ENCODE measurements at regions not wholly inside any gene's neighbourhood (a gene's known extent, or its start where the extent isn't known, plus 50 kb on each side); places are given as distances from the start of the nearest gene placed in this dataset.

GRCh38 chr21:41561701-41562100 lies 53.7 kb upstream of the TMPRSS2 start:
- Histone ChIP-seq H3K36me3 (replicated peaks in 1 of 2; ENCODE audit: control extremely low read depth in 1 of 2, control insufficient read depth in 1 of 2, extremely low read depth in 1 of 2, insufficient read depth in 2 of 2, low read length in 1 of 2) (no peaks in the 10 kb centered on the region), H3K79me2 (ENCODE audit: control insufficient read depth, insufficient read depth, low read length) (no peaks in the 10 kb centered on the region), H3K4me1 (ENCODE audit: control insufficient read depth in 2 of 2, insufficient read depth in 2 of 2, low read length in 2 of 2) (no peaks in the 10 kb centered on the region), H3K27me3 (replicated peaks in 1 of 4; ENCODE audit: control extremely low read depth in 1 of 4, control insufficient read depth in 3 of 4, insufficient read depth in 4 of 4, low read length in 3 of 4) (peaks cover 0 to 10% (median 2%) of the 10 kb centered on the region in 4 experiments), H3K27ac (ENCODE audit: low read length in 2 of 2) (no peak overlapping the region), H2AFZ (ENCODE audit: insufficient read depth, low read depth, low read length, poor library complexity, severe bottlenecking) (no peak overlapping the region), H3K4me2 (replicated peaks; ENCODE audit: low read depth, low read length, poor library complexity, severe bottlenecking) (no peak overlapping the region), H3K4me3 (ENCODE audit: control extremely low read depth in 1 of 5, extremely low read depth in 1 of 5, insufficient read depth in 1 of 5, low read depth in 2 of 5, low read length in 4 of 5) (no peak overlapping the region), H3K9ac (ENCODE audit: low read length) (no peak overlapping the region), H3K9me3 (ENCODE audit: control extremely low read depth in 1 of 3, control insufficient read depth in 2 of 3, insufficient read depth in 1 of 3, low read length in 2 of 3) (no peaks in the 10 kb centered on the region), H4K20me1 (ENCODE audit: control insufficient read depth, insufficient read depth, low read length, poor library complexity, severe bottlenecking) (no peaks in the 10 kb centered on the region)
- H3K27ac Mint-ChIP-seq: no peak overlapping the region
- POLR2A ChIA-PET: no interaction called here
- H3K4me3 Mint-ChIP-seq: no peak overlapping the region
- WGBS (ENCODE audit: insufficient coverage): 92% methylated on average over 1 of the region's 4 CpGs
- intact Hi-C loops (cut with micrococcal nuclease): no loop called here
- CTCF ChIA-PET: no interaction called here
- peaks cover 40% of the 10 kb centered on the region for H3K27me3 Mint-ChIP-seq
- DNase-seq (no peak), ATAC-seq (ENCODE audit: low read depth) (no peak)
- TF ChIP-seq EZH2 (IDR thresholded peaks at IDR 0.05; ENCODE audit: borderline replicate concordance, insufficient read depth, low read depth, low read length, poor library complexity, severe bottlenecking) (no peak), CTCF (IDR thresholded peaks at IDR 0.05) (no peak)
- no peaks in the 10 kb centered on the region for H3K9me3 Mint-ChIP-seq (ENCODE audit: insufficient read depth)
- peaks cover 4% of the 10 kb centered on the region for H3K4me1 Mint-ChIP-seq

- Histone ChIP-seq H4K20me1 (ENCODE audit: control insufficient read depth, insufficient read depth, low read length, poor library complexity, severe bottlenecking) (no peaks in the 10 kb centered on the region), H2AFZ (ENCODE audit: insufficient read depth, low read depth, low read length, poor library complexity, severe bottlenecking) (no peak overlapping the region), H3K79me2 (ENCODE audit: control insufficient read depth, insufficient read depth, low read length) (no peaks in the 10 kb centered on the region), H3K4me3 (ENCODE audit: control extremely low read depth in 1 of 5, extremely low read depth in 1 of 5, insufficient read depth in 1 of 5, low read depth in 2 of 5, low read length in 4 of 5) (no peak overlapping the region), H3K36me3 (replicated peaks in 1 of 2; ENCODE audit: control extremely low read depth in 1 of 2, control insufficient read depth in 1 of 2, extremely low read depth in 1 of 2, insufficient read depth in 2 of 2, low read length in 1 of 2) (no peaks in the 10 kb centered on the region), H3K4me2 (replicated peaks; ENCODE audit: low read depth, low read length, poor library complexity, severe bottlenecking) (no peak overlapping the region), H3K9me3 (ENCODE audit: control extremely low read depth in 1 of 3, control insufficient read depth in 2 of 3, insufficient read depth in 1 of 3, low read length in 2 of 3) (no peaks in the 10 kb centered on the region), H3K27ac (ENCODE audit: low read length in 2 of 2) (no peak overlapping the region), H3K27me3 (replicated peaks in 1 of 4; ENCODE audit: control extremely low read depth in 1 of 4, control insufficient read depth in 3 of 4, insufficient read depth in 4 of 4, low read length in 3 of 4) (peaks cover 0 to 15% (median 2%) of the 10 kb centered on the region in 4 experiments), H3K4me1 (ENCODE audit: control insufficient read depth in 2 of 2, insufficient read depth in 2 of 2, low read length in 2 of 2) (no peaks in the 10 kb centered on the region), H3K9ac (ENCODE audit: low read length) (no peak overlapping the region)
- ChIA-PET CTCF (no interaction called here), POLR2A (no interaction called here)
- Mint-ChIP-seq H3K4me1 (peaks cover 4% of the 10 kb centered on the region), H3K27me3 (peaks cover 41% of the 10 kb centered on the region), H3K4me3 (no peak overlapping the region), H3K27ac (no peak overlapping the region), H3K9me3 (ENCODE audit: insufficient read depth) (no peaks in the 10 kb centered on the region)
- intact Hi-C loops (cut with micrococcal nuclease): no loop called here
- no peak for ATAC-seq (ENCODE audit: low read depth)
- TF ChIP-seq CTCF (IDR thresholded peaks at IDR 0.05) (no peak), EZH2 (IDR thresholded peaks at IDR 0.05; ENCODE audit: borderline replicate concordance, insufficient read depth, low read depth, low read length, poor library complexity, severe bottlenecking) (no peak)
- WGBS (ENCODE audit: insufficient coverage): 50% methylated on average over 8 of the region's 9 CpGs
- DNase-seq: no peak
Observed at GRCh38 chr21:41560661-41561158, 52.8 kb upstream of the TMPRSS2 start.
